GM12878 (cell line): ENCODE measurements at regions not wholly inside any gene's neighbourhood (a gene's known extent, or its start where the extent isn't known, plus 50 kb on each side); places are given as distances from the start of the nearest gene placed in this dataset.

Experiments
- ATAC-seq: fragments of 200-7000 bp; cut with Tn5 transposase; 3 replicates; pipeline ENCODE4 v1.9.1; 2020; ENCODE audit warnings: mild to moderate bottlenecking, moderate library complexity
- BruUV-seq: library from RNA; stranded (reverse); fragments of 400-500 nt; replicated peaks from 2 replicates; lab custom pipeline; 2021; lab: Mats Ljungman, UMichigan
- CTCF ChIA-PET: fragments of 300-600 bp; sonication (Branson Sonifier 250); formaldehyde crosslinking; extraction: SDS; loops from one replicate; lab custom pipeline; 2021; ENCODE audit warnings: inconsistent platforms; lab: Yijun Ruan, JAX
- POLR2A ChIA-PET: fragments of 350-600 bp; formaldehyde crosslinking; extraction: SDS; loops from one replicate; lab custom pipeline; 2021; ENCODE audit warnings: inconsistent platforms; lab: Charles Lee
- RAD21 ChIA-PET: fragments of 300-600 bp; sonication (Branson Sonifier 250); formaldehyde crosslinking; loops from one replicate; lab custom pipeline; 2023; ENCODE audit warnings: antibody characterized with exemption; ENCODE audit not compliant: unreplicated experiment; lab: Charles Lee
- SMC1A ChIA-PET: fragments of 300-600 bp; sonication (Branson Sonifier 250); formaldehyde crosslinking; loops from one replicate; lab custom pipeline; 2023; ENCODE audit not compliant: unreplicated experiment, uncharacterized antibody; lab: Charles Lee
- DNase-seq: peaks from one replicate; pipeline ENCODE4 v3.0.0-alpha.2; 2011; ENCODE audit warnings: low read depth, low spot score
- FAIRE-seq: peaks from 3 replicates; lab custom pipeline; 2011; peaks lifted over from hg19 to GRCh38; lab: Jason Lieb, UNC
- H2AFZ ChIP-seq: 2 replicates; pipeline ENCODE4 v1.6.0; 2011; ENCODE audit warnings: low read depth, low read length, control low read depth; ENCODE audit not compliant: control insufficient read depth
- H3K27ac ChIP-seq: 2 replicates; pipeline ENCODE4 v1.5.1; 2011; ENCODE audit warnings: control low read depth; ENCODE audit not compliant: control insufficient read depth, insufficient read depth
- H3K27me3 ChIP-seq, 2 experiments: replicated peaks in 1 of 2; 2 replicates each; pipeline versions ENCODE4 v1.6.0 to v1.6.1; 2011; ENCODE audit warnings: low read length in 1 of 2; ENCODE audit not compliant: control insufficient read depth in 2 of 2, insufficient read depth in 2 of 2
- H3K36me3 ChIP-seq, 2 experiments: 2 replicates each; pipeline ENCODE4 v1.5.1; 2011; ENCODE audit warnings: low read length in 1 of 2; ENCODE audit not compliant: control insufficient read depth in 2 of 2, insufficient read depth in 2 of 2
- H3K4me1 ChIP-seq: 2 replicates; pipeline ENCODE4 v1.6.1; 2011; ENCODE audit warnings: mild to moderate bottlenecking, low read length, moderate library complexity, mixed read lengths; ENCODE audit not compliant: control insufficient read depth, insufficient read depth
- H3K4me2 ChIP-seq: 2 replicates; pipeline ENCODE4 v1.6.0; 2011; ENCODE audit warnings: control low read depth; ENCODE audit not compliant: control insufficient read depth, insufficient read depth
- H3K4me3 ChIP-seq: fragments of 200-600 bp; sonication (generic); 2 replicates; pipeline ENCODE4 v1.5.1; 2016
- H3K79me2 ChIP-seq: 2 replicates; pipeline ENCODE4 v1.6.0; 2011; ENCODE audit warnings: low read length; ENCODE audit not compliant: control insufficient read depth, insufficient read depth
- H3K9ac ChIP-seq: 2 replicates; pipeline ENCODE4 v1.8.0; 2011; ENCODE audit warnings: low read length, control low read depth, mixed read lengths; ENCODE audit not compliant: control insufficient read depth, insufficient read depth
- H3K9me3 ChIP-seq: replicated peaks from 3 replicates; pipeline ENCODE4 v1.5.1; 2011; ENCODE audit warnings: mild to moderate bottlenecking, low read length; ENCODE audit not compliant: control insufficient read depth, insufficient read depth
- H4K20me1 ChIP-seq: 2 replicates; pipeline ENCODE4 v1.6.0; 2011; ENCODE audit not compliant: control insufficient read depth, insufficient read depth
- CBX5 ChIP-seq: sonication (generic); IDR thresholded peaks from 2 replicates; pipeline ENCODE4 v1.6.1; 2016; ENCODE audit warnings: low read depth, moderate library complexity, mild to moderate bottlenecking, inconsistent platforms
- FOXK2 ChIP-seq: fragments of 450-650 bp; IDR thresholded peaks from 2 replicates; pipeline ENCODE4 v1.6.1; 2017; ENCODE audit warnings: mild to moderate bottlenecking, moderate library complexity
- KAT2A ChIP-seq: conservative IDR thresholded peaks from 2 replicates; pipeline ENCODE4 v1.6.1; 2011; ENCODE audit warnings: low read depth, low read length; ENCODE audit not compliant: control insufficient read depth
- NR2C1 ChIP-seq: fragments of 450-650 bp; IDR thresholded peaks from 2 replicates; pipeline ENCODE4 v1.6.1; 2017; ENCODE audit warnings: antibody characterized with exemption, mild to moderate bottlenecking, moderate library complexity
- POLR2AphosphoS2 ChIP-seq: IDR thresholded peaks from 2 replicates; pipeline ENCODE4 v1.6.1; 2011; ENCODE audit warnings: low read depth, mild to moderate bottlenecking, low read length, improper control_type of control experiment, moderate library complexity
- PRDM15 ChIP-seq: fragments of 450-650 bp; formaldehyde crosslinking; IDR thresholded peaks from 2 replicates; pipeline ENCODE4 v1.4.0; 2020; ENCODE audit warnings: mild to moderate bottlenecking, moderate library complexity
- RBBP5 ChIP-seq: fragments of 200-600 bp; sonication (generic); conservative IDR thresholded peaks from 2 replicates; pipeline ENCODE4 v1.6.1; 2016
- RCOR1 ChIP-seq: conservative IDR thresholded peaks from 2 replicates; pipeline ENCODE4 v1.6.1; 2012; ENCODE audit warnings: low read depth, low read length, improper control_type of control experiment
- SP1 ChIP-seq: IDR thresholded peaks from one replicate; pipeline ENCODE4 v1.6.1; 2011; ENCODE audit warnings: low read depth, low read length
- SREBF2 ChIP-seq: IDR thresholded peaks from 2 replicates; pipeline ENCODE4 v1.6.1; 2012; ENCODE audit warnings: mild to moderate bottlenecking, low read length
- TCF12 ChIP-seq: IDR thresholded peaks from 2 replicates; pipeline ENCODE4 v1.6.1; 2011; ENCODE audit warnings: low read depth, mild to moderate bottlenecking, low read length
- TCF3 ChIP-seq: IDR thresholded peaks from 2 replicates; pipeline ENCODE4 v1.6.1; 2012; ENCODE audit warnings: low read depth, mild to moderate bottlenecking, low read length, borderline replicate concordance; ENCODE audit not compliant: insufficient read depth
- USF2 ChIP-seq: IDR thresholded peaks from 2 replicates; pipeline ENCODE4 v1.6.1; 2011; ENCODE audit warnings: low read depth, low read length, improper control_type of control experiment, borderline replicate concordance
- WGBS: methylation state at CpG from one replicate; pipeline ENCODE4 v1.1.6; 2016; ENCODE audit warnings: low lambda C conversion rate; ENCODE audit not compliant: insufficient replicate concordance, insufficient coverage; ENCODE audit errors: missing lambda C conversion rate; 5-methylcytosine and 5-hydroxymethylcytosine counted together
- in situ Hi-C: fragments of 300-500 bp; cut with MboI; formaldehyde crosslinking; loops from 9 replicates; pipeline ENCODE4 v1.14.3; 2018; ENCODE audit warnings: mixed read lengths
- intact Hi-C: fragments of 100-400 bp; cut with micrococcal nuclease; formaldehyde crosslinking; loops from one replicate; pipeline ENCODE4 v1.14.2; 2022; ENCODE audit not compliant: unreplicated experiment

GRCh38 chr14:28307506-28307905, 459.1 kb upstream of the FOXG1 start:
- no peak overlapping the region for H3K9ac ChIP-seq
- ChIA-PET POLR2A (no interaction called here), CTCF (no interaction called here), SMC1A (no interaction called here), RAD21 (no interaction called here)
- H3K9me3 ChIP-seq = no peaks in the 10 kb centered on the region
- DNase-seq = no peak
- in situ Hi-C loops = no loop called here
- BruUV-seq = no TSS peak
- no peak overlapping the region for H3K4me2 ChIP-seq
- no peak overlapping the region for H3K4me3 ChIP-seq
- H3K36me3 ChIP-seq = no peaks in the 10 kb centered on the region
- no peaks in the 10 kb centered on the region for H3K79me2 ChIP-seq
- 0% methylated on average over 1 of the region's 1 CpG for WGBS
- H3K27ac ChIP-seq = no peak overlapping the region
- no peaks in the 10 kb centered on the region for H3K27me3 ChIP-seq
- H4K20me1 ChIP-seq = no peaks in the 10 kb centered on the region
- no peak for TF ChIP-seq RCOR1
- no peak for TF ChIP-seq CBX5
- TF ChIP-seq FOXK2 = no peak
- no peak for TF ChIP-seq SP1
- no peak for TF ChIP-seq SREBF2
- TF ChIP-seq NR2C1 = no peak
- TF ChIP-seq TCF12 = no peak
- no peak for TF ChIP-seq TCF3
- no peak for TF ChIP-seq RBBP5
- no peak for TF ChIP-seq KAT2A
- TF ChIP-seq USF2 = no peak
- TF ChIP-seq POLR2AphosphoS2 = no peak
- TF ChIP-seq PRDM15 = no peak
- TF ChIP-seq, all 136 proteins: peak for 0
- FAIRE-seq (no peak), ATAC-seq (no peak)
- intact Hi-C loops = no loop called here
- Histone ChIP-seq H2AFZ (no peak overlapping the region), H3K4me1 (no peaks in the 10 kb centered on the region)
